HT1080 (cell line): ENCODE measurements at regions not wholly inside any gene's neighbourhood (a gene's known extent, or its start where the extent isn't known, plus 50 kb on each side); places are given as distances from the start of the nearest gene placed in this dataset.
A peak's percentile ranks its signal among the peaks of the same experiment; 100 is the strongest.

ENCODE experiments used
- DNase-seq: peaks from one replicate; pipeline ENCODE4 v3.0.0-alpha.2; 2015; ENCODE audit warnings: low read depth

DNA sequence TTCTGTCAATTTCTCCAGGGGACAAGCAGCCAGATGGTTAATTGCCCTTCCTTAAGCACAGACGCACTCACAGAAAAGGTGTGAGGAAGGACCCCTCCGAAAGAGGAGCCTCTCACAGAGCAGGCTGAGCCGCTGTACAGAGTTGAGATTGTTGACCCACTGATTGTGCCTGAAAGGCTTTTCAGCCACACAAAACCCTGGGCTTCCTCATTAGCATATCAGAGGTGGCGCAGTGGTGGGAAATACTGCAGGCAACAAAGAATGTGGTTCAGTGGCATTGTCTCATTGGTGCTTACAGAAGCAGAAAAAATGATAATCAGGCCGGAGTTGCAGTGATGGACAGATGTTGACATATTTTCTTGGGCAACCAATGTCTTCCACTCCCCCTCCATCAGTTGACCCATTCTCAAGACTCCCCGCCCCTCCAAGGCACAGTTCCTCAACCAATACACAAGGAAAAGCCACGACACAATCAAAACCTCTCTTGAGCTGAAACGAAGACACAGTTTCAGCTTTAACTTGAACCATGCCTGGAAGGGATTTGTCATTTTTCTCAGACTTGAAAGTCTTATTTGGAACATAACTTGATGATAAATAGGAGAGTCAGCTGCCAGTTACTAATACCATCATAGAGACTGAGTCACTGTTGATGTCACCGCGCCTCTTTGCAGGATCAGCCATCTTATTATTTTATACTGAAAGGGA, 53.1 kb downstream of the ATXN3L start:
- DNase-seq, result no peak

DNA sequence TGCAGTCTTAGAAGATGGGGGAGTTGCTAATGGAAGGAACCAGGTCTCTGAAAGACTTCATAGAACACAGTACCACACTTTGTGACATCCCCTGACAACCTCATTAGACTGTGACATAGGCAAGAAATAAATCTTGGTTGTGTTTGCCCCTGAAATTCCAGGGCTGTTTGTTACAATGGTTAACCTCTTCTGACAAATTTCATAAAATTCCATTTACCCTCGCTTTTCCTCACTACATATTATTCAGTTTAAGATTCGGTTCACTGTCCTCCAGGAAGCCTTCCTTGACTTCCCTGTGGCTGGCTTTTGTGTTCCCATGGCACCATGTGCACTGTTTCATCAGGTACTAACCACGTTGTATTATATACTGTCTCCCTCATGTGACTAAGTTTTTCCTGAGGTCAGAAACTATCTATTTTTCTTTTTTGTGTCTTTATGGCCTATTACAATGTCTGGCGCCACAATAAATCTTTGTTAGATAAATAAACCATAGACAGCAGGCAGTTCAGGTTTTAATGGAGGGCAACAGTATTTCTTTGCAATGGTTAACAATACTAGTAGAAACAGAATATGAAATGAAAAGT, 54.2 kb downstream of the ATXN3L start:
- no peak for DNase-seq

- DNase-seq, result no peak
These were observed 54.7 kb downstream of the ATXN3L start for GRCh38 chrX:13265111-13265510.

GRCh38 chrX:13263560-13264251, 56.1 kb downstream of the ATXN3L start:
- no peak for DNase-seq

- DNase-seq, result no peak
These were observed 58.5 kb downstream of the ATXN3L start for GRCh38 chrX:13261348-13261747.

- DNase-seq, result no peak
These were observed 59.3 kb downstream of the ATXN3L start for GRCh38 chrX:13260598-13260997.

DNA sequence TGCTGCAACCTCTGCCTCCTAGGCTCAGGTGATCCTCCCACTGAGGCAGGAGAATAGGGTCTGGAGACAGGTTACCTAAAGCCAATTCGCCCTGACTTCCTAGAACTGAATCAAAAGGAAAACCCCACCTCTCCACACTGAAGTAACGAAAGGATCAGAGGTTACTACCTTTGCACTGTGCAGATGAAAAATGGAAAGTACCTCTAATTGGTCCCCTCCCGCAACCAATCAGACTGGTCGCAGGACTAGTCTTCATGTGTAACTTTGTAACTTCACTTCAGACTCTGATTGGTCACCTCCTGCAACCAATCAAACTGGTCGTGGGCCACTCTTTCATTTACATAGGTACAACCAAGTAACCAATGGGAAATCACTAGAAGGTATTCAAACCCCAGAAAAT, 61.1 kb downstream of the ATXN3L start:
- no peak for DNase-seq

- DNase-seq, result no peak
These were observed 61.8 kb downstream of the ATXN3L start for GRCh38 chrX:13258052-13258444.

- no peak for DNase-seq
These were observed 62.4 kb downstream of the ATXN3L start for GRCh38 chrX:13257223-13258051.

DNA sequence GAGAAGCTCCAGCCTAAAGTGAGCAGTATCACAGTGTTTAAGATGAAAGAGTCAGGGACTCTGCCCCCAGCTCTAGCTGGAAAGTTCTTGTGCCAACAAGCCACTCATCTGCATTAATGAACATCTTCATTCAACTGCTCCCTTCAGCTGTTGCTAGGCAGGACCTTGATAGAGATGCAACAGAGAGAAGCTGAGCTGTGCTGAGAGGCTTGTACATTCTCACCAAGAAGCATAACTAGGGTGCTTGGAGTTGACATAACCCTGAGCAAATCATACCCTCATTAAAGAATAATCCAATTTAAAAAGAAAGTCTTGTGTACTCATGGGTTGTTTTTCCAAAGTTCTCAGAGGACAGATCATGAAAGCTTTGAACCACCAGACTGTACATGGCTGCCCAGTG, 63.2 kb downstream of the ATXN3L start:
- DNase-seq, result no peak

- no peak for DNase-seq
These were observed 65.0 kb downstream of the ATXN3L start for GRCh38 chrX:13254870-13255269.

- DNase-seq, result peak; percentile 44
These were observed 65.6 kb downstream of the ATXN3L start for GRCh38 chrX:13254076-13254785.

GRCh38 chrX:13253223-13253622, 66.6 kb downstream of the ATXN3L start:
- no peak for DNase-seq

DNA sequence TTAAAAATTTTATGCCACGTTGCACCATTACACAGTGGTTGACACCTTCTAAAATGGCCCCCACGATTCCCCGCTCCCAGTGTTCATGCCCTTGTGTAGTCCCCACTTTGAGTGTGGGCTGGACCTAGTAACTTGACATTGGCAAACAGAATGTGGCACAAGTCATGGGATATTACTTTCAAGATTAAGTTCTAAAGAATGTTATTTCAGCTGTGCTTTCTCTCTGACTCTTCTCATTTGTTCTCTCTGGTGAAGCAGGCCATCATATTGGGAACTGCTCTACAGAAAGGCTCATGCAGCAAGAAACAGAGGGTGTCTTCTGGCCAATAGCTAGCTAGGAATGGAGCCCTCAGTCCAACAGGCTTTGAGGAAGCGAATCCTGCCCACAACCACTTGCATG, 67.1 kb downstream of the ATXN3L start:
- DNase-seq, result no peak

- no peak for DNase-seq
These were observed 68.8 kb downstream of the ATXN3L start for GRCh38 chrX:13250826-13251580.

DNA sequence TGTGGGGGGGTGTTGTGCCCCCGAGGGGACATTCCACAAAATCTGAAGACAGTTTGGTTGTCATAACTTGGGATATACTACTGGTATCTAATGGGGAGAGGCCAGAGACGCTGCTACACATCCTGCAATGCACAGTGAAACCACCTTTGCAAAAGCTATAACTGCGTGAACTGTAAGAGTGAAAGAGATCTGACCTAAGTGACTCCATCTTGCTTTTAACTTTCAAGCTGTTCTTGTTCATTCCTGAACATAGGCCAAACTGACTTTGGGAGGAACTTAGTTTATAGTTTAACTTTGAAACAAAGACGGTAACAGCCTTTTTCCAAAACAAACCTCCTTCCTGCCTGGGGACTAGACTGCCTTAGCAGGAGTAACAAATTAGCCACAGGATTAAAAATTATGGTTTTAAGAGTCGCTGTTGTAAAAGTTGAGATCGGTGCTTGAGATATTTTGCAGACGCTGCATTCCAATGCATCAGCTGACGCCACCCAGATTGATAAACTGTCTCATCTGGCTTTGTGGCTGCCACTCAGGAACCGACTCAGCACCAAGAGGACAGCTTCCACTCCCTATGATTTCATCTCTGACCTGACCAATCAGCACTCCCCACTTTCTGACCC, 70.9 kb downstream of the ATXN3L start:
- DNase-seq, result no peak

DNA sequence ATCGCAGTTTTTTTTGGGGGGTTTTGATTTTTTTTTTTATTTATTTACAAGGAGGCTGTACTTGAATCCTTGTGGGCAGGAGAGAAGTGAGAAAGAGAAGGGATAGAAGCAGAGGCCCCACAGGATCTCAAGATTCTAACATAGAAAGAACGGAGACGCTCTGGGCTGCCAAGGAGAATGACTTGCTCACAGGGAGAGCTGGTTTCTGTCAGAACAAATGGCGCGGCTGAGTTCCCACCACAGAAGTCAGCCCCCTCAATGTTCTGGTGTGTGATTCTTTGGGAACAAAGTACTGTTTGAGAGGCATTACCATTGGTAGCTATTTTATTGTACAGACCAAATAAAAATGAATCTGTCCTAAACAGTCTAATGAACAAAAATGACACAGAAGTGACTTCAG, 80.6 kb downstream of the ATXN3L start:
- no peak for DNase-seq

- peak; percentile 10 for DNase-seq
These were observed 83.9 kb downstream of the ATXN3L start for GRCh38 chrX:13235930-13236329.

DNA sequence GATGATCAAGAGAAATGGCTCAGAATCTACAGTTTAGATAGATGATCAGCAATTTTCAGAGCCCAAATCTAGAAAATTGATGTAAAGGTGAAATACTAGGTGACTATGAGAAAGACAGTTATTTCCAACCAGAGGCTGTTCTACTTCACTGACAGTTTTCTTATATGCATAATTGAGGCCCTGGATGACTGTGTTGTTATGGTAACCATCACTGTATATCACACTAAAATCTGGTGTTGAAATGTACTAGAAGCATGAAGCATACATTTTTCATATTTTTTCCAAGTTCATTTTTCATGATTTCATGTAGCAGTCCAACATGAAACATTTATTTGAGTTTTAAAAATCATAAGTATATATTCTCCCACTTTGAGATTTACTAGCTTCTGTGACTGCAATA, 87.4 kb downstream of the ATXN3L start:
- DNase-seq, result no peak

DNA sequence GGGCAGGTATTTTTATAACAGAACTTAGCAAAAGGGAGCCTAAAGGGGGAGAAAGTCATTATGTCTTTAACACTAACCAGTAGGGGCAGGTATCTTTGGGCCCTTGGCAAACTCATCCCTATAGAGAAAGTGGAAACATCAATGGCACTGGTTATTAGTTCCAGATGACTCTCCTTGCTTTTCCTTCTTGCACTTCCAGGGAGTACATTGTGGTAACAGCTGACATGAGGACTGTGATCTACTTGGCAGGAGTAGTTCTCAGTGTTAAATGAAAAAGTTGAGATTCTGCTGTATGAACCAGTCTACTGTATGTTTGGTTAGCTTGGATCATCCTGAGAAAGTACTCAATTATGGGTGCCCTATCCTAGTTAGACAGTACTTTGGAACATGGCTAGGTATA, 93.6 kb downstream of the ATXN3L start:
- DNase-seq, result no peak
